ENCODE measurements at regions not wholly inside any gene's neighbourhood (a gene's known extent, or its start where the extent isn't known, plus 50 kb on each side); places are given as distances from the start of the nearest gene placed in this dataset.

DNA sequence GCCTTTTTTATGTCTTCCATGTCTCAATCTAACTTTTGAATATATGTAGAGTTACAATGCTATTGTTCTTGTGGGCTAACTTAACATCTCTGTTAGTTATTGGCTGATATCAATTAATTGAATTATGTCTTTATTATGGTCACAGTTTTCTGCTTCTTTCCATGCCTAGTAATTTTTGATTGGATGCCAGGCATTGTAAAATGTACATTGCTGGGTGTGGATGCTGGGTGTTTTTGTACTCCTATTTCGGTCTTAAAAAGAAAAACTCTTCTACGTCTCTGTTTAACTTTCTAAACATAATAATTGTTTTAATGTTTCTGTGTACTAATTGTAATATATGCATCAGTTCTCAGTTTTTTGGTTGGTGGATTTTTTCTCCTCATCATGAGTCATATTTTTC lies 296.1 kb upstream of the PRICKLE1 start:
- Mint-ChIP-seq H3K36me3 (no peaks in the 10 kb centered on the region), H3K4me3 (no peak overlapping the region), H3K27me3 (ENCODE audit: low read depth in 3 of 3) (no peaks in the 10 kb centered on the region), H3K27ac (no peak overlapping the region), H3K4me1 (no peaks in the 10 kb centered on the region), H3K9me3 (peaks cover under 1 to 14% (median 6%) of the 10 kb centered on the region in 7 donors)
- H3K4me2 ChIP-seq (replicated peaks; ENCODE audit: extremely low read depth, low read length, poor library complexity, severe bottlenecking), result no peak overlapping the region
- H3K9ac ChIP-seq (ENCODE audit: insufficient read depth, low read length, poor library complexity, severe bottlenecking), result no peak overlapping the region
- H3K4me1 ChIP-seq (ENCODE audit: control insufficient read depth in 1 of 2, insufficient read depth in 2 of 2, low read length in 2 of 2), result no peaks in the 10 kb centered on the region
- no peaks in the 10 kb centered on the region for H4K20me1 ChIP-seq (ENCODE audit: insufficient read depth, low read length)
- no peak overlapping the region for H3K4me3 ChIP-seq (replicated peaks in 1 of 3; ENCODE audit: low read depth in 2 of 3, low read length in 3 of 3)
- H3K27me3 ChIP-seq (ENCODE audit: control insufficient read depth in 2 of 2, insufficient read depth in 2 of 2, low read length in 2 of 2), result no peaks in the 10 kb centered on the region
- intact Hi-C loops (cut with micrococcal nuclease), result no loop called here
- H3K9me3 ChIP-seq (replicated peaks in 1 of 2; ENCODE audit: control insufficient read depth in 1 of 2, insufficient read depth in 1 of 2, low read length in 2 of 2), result peaks cover 0 to 2% of the 10 kb centered on the region in 2 donors
- no peaks in the 10 kb centered on the region for H3K79me2 ChIP-seq (ENCODE audit: insufficient read depth, low read length)
- H2AFZ ChIP-seq (ENCODE audit: insufficient read depth, low read depth, low read length, poor library complexity, severe bottlenecking), result no peak overlapping the region
- H3K36me3 ChIP-seq (replicated peaks in 1 of 2; ENCODE audit: control insufficient read depth in 1 of 2, insufficient read depth in 2 of 2, low read length in 2 of 2), result no peaks in the 10 kb centered on the region
- DNase-seq, result no peak
- no CpG with 5 or more reads among the region's 2 CpGs for WGBS (ENCODE audit: insufficient coverage)
- H3K27ac ChIP-seq (ENCODE audit: low read depth in 1 of 2, low read length in 2 of 2), result no peak overlapping the region
- TF ChIP-seq CTCF (IDR thresholded peaks at IDR 0.05), result no peak

DNA sequence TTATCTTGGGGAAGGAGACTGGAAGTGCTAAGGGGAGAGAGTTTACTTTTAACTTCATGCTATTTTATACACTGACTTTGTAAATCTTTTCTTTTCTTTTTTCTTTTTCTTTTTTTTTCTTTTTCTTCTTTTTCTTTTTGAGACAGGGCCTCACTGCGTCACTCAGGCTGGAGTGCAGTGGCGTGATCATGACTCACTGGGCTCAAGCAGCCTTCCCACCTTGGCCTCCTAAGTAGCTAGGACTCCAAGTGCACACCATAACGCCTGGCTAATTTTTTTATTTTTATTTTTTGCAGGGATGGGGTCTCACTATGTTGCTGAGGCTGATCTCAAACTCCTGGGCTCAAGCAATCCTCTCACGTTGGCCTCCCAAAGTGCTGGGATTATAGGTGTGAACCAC lies 294.6 kb upstream of the PRICKLE1 start:
- Histone ChIP-seq H3K4me2 (replicated peaks; ENCODE audit: extremely low read depth, low read length, poor library complexity, severe bottlenecking) (no peak overlapping the region), H3K79me2 (ENCODE audit: insufficient read depth, low read length) (no peaks in the 10 kb centered on the region), H4K20me1 (ENCODE audit: insufficient read depth, low read length) (no peaks in the 10 kb centered on the region), H3K9ac (ENCODE audit: insufficient read depth, low read length, poor library complexity, severe bottlenecking) (no peak overlapping the region), H3K36me3 (replicated peaks in 1 of 2; ENCODE audit: control insufficient read depth in 1 of 2, insufficient read depth in 2 of 2, low read length in 2 of 2) (no peaks in the 10 kb centered on the region), H3K9me3 (replicated peaks in 1 of 2; ENCODE audit: control insufficient read depth in 1 of 2, insufficient read depth in 1 of 2, low read length in 2 of 2) (peaks cover 0 to 6% of the 10 kb centered on the region in 2 donors), H3K27ac (ENCODE audit: low read depth in 1 of 2, low read length in 2 of 2) (no peak overlapping the region), H3K27me3 (ENCODE audit: control insufficient read depth in 2 of 2, insufficient read depth in 2 of 2, low read length in 2 of 2) (no peaks in the 10 kb centered on the region), H2AFZ (ENCODE audit: insufficient read depth, low read depth, low read length, poor library complexity, severe bottlenecking) (no peak overlapping the region), H3K4me1 (ENCODE audit: control insufficient read depth in 1 of 2, insufficient read depth in 2 of 2, low read length in 2 of 2) (no peaks in the 10 kb centered on the region), H3K4me3 (replicated peaks in 1 of 3; ENCODE audit: low read depth in 2 of 3, low read length in 3 of 3) (no peak overlapping the region)
- Mint-ChIP-seq H3K27me3 (ENCODE audit: low read depth in 3 of 3) (no peaks in the 10 kb centered on the region), H3K4me3 (no peak overlapping the region), H3K27ac (no peak overlapping the region), H3K9me3 (peaks cover 4 to 13% (median 5%) of the 10 kb centered on the region in 7 donors), H3K4me1 (no peaks in the 10 kb centered on the region), H3K36me3 (no peaks in the 10 kb centered on the region)
- no peak for TF ChIP-seq CTCF (IDR thresholded peaks at IDR 0.05)
- no peak for DNase-seq
- intact Hi-C loops (cut with micrococcal nuclease), result no loop called here
- WGBS (ENCODE audit: insufficient coverage), result 100% methylated on average over 2 of the region's 4 CpGs
